ENCODE measurements at regions not wholly inside any gene's neighbourhood (a gene's known extent, or its start where the extent isn't known, plus 50 kb on each side); places are given as distances from the start of the nearest gene placed in this dataset.

DNA sequence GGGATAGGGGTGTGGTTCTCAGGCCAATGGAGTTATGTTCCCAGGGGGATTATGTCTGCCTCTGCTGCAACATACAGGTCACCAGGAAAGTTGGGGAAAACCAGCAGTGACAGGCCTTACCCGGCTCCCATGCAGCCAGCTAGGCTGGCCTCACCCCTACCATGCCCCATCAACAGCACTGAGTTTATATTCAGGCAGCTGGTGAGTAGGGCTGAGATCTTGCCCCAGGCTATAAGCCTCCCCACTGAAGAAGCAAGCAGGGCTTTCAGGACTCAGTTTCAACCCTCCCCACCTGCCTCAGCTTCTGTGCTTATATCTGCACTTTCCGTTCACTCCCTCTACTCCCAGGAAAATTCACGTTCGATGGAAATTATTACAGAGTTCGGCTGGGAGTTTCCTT lies 122.4 kb upstream of the PGRMC2 start:
- H3K4me3 ChIP-seq = no peak overlapping the region
- ATAC-seq (replicated peaks in 6 of 8) = no peak

DNA sequence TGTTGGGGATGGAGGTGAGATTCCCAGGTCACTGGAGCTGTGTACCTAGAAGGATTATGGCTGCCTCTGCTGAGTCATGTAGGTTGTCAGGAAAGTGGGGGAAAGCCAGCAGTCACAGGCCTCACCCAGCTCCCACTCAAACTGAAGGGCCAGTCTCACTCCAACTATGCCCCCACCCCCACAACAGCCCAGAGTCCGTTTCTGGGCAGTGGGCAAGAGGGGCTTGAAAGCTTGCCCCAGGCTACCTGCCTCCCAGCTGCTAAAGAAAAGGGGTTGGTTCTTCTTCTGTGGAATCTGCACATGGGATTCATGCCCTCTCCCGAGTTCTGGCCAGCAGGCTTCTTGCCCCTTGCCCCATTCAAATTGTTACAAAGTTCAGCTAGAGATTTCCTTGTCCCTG lies 116.0 kb upstream of the PGRMC2 start:
- in situ Hi-C loops (cut with MboI; ENCODE audit: low pct_unique_long_range_greater_than_20kb in 2 of 9, low sequenced_read_pairs in 9 of 9, unreplicated experiment in 9 of 9) = no loop called here
- ATAC-seq (replicated peaks in 6 of 8) = no peak
- no peaks in the 10 kb centered on the region for H3K4me1 ChIP-seq (replicated peaks in 1 of 2)
- no peak overlapping the region for H3K27ac ChIP-seq
- 100% methylated on average over 1 of the region's 2 CpGs; no CpG with 5 or more reads in 9 of the 10 experiments for WGBS, 10 experiments
- no peak overlapping the region for H3K4me3 ChIP-seq

More for the DNA sequence above, 122.4 kb upstream of the PGRMC2 start:
- no peaks in the 10 kb centered on the region for H3K4me1 ChIP-seq (replicated peaks in 1 of 2)
- no peak overlapping the region for H3K27ac ChIP-seq
- in situ Hi-C loops (cut with MboI; ENCODE audit: low pct_unique_long_range_greater_than_20kb in 2 of 9, low sequenced_read_pairs in 9 of 9, unreplicated experiment in 9 of 9) = no loop called here
- 74 to 90% (median 85%) methylated on average over 2 to 5 of the region's 5 CpGs; no CpG with 5 or more reads in 7 of the 10 experiments for WGBS, 10 experiments

DNA sequence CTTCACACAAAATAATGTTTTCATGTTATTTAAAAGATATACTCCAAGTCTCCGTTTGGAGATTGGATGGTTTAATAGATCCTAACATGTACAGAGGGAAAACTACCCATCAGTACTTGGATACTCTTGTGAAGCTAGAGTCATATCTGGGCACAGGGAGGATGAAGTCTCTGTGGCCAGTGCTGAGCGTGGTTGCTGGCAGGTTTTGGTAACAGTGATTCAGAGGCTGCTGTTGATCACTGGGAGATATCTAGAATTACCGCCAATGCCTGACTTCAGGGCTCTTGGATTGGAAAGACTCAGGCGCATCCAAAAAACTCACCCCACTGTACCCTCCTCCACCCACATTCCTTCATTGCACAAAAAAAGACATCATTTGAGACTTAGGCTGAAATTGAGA lies 107.2 kb upstream of the PGRMC2 start:
- H3K4me3 ChIP-seq = no peak overlapping the region
- peak in 1 of 8 experiments; percentile 46 for ATAC-seq (replicated peaks in 6 of 8)
- in situ Hi-C loops (cut with MboI; ENCODE audit: low pct_unique_long_range_greater_than_20kb in 2 of 9, low sequenced_read_pairs in 9 of 9, unreplicated experiment in 9 of 9) = no loop called here
- no peak overlapping the region for H3K27ac ChIP-seq
- H3K4me1 ChIP-seq (replicated peaks in 1 of 2) = peaks cover 6 to 8% of the 10 kb centered on the region in 2 donors
- WGBS, 10 experiments = 0 to 100% (median 96%) methylated on average over 1 to 3 of the region's 4 CpGs; no CpG with 5 or more reads in 1 of the 10 experiments

DNA sequence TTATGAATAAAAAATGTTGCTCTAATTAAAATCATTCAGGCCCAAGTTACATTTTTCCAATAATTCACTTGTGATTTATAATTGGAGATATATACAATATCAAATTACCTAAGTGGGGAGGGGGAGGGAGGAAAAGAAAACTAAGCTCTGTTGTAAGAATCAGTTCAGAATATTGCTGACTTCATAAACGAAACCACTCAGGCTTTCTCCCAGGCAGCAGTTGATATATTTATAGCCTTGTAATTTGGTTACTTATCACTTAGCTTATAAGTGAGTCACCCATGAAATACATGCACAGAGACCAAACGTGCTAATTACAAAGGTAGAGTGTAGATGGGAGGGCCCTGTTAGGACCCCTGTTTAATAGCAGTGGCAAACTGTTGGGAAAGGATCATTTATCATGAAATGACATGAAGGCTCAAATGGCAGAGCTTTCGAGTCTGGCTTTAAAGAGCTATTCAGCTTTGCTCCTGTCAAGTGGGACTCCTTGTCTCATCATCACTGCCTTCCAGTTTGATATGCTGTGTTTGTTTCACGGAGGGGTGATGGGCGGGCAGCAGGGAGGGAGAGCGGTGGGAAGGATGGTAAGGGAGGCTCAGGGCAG lies 105.6 kb upstream of the PGRMC2 start:
- ATAC-seq (replicated peaks in 6 of 8) = peak in 7 of 8 experiments; percentile 88 to 99 (median 98)
- in situ Hi-C loops (cut with MboI; ENCODE audit: low pct_unique_long_range_greater_than_20kb in 2 of 9, low sequenced_read_pairs in 9 of 9, unreplicated experiment in 9 of 9) = no loop called here
- 0 to 48% (median 25%) methylated on average over 1 to 6 of the region's 6 CpGs; no CpG with 5 or more reads in 1 of the 10 experiments for WGBS, 10 experiments
- Histone ChIP-seq H3K4me1 (replicated peaks in 1 of 2) (peaks cover 6 to 8% of the 10 kb centered on the region in 2 donors), H3K27ac (no peak overlapping the region), H3K4me3 (no peak overlapping the region)

DNA sequence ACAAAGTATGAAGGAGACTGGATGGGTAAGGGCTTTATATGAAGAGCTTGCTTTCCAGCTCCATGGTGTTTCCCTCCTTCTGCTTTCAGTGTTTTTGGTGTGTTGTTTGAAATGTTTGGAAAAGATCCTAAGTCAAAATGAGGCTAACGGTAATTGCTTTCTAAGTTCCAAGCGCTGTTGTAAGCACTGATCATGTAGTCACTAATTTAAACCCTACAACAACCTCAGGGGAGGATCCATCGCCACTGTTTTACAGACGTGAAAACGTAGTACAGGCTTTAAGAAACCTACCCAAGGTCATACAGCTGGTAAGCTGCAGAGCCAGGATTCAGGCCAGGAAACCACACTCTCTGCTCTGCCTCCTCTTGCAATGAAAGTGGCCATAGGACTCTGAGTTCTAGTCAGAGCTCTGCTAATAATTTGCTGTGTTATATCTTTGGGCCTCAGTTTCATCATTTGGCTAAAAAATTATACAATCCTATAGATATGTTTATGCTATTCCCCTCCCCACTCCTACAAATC lies 102.9 kb upstream of the PGRMC2 start:
- ATAC-seq (replicated peaks in 6 of 8) = no peak
- H3K4me3 ChIP-seq = no peak overlapping the region
- 45 to 86% (median 75%) methylated on average over 2 to 5 of the region's 5 CpGs; no CpG with 5 or more reads in 4 of the 10 experiments for WGBS, 10 experiments
- no peak overlapping the region for H3K27ac ChIP-seq
- in situ Hi-C loops (cut with MboI; ENCODE audit: low pct_unique_long_range_greater_than_20kb in 2 of 9, low sequenced_read_pairs in 9 of 9, unreplicated experiment in 9 of 9) = no loop called here
- H3K4me1 ChIP-seq (replicated peaks in 1 of 2) = peaks cover 23 to 24% of the 10 kb centered on the region in 2 donors

DNA sequence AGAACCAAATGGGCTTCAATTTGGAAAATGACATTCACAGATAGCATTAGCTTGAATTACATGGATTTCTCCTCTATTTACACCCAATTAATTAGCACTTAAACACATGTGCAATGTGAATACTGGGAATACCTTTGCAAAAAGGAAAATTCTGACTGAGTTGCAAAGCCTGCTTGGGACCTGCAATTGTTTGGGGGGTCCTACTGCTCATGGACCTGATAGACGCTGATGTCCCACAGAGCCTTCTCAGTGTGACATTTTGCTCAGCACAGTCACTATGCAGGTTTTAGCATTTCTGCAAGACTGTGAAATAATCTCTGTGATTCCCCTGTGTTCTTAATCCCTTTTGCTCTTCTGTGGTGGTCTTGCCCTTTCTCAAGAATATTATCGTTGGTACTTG lies 101.2 kb upstream of the PGRMC2 start:
- H3K27ac ChIP-seq = no peak overlapping the region
- H3K4me1 ChIP-seq (replicated peaks in 1 of 2) = peaks cover 23 to 26% of the 10 kb centered on the region in 2 donors
- ATAC-seq (replicated peaks in 6 of 8) = no peak
- in situ Hi-C loops (cut with MboI; ENCODE audit: low pct_unique_long_range_greater_than_20kb in 2 of 9, low sequenced_read_pairs in 9 of 9, unreplicated experiment in 9 of 9) = no loop called here
- WGBS, 10 experiments = 50 to 100% (median 91%) methylated on average over 1 to 2 of the region's 2 CpGs; no CpG with 5 or more reads in 2 of the 10 experiments
- no peak overlapping the region for H3K4me3 ChIP-seq

DNA sequence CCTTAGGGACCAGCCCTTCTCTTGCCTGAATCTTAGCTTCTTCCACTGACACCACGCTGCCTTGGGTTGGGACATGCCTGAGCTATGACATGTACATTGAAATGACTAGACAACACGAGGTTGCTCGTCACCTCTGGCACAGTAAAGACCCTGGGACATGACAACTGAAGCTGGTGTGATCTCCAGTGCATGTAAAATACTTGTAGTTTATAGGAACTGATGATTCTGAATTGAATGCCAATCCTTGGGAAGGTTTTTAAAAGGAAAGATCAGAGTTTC lies 100.7 kb upstream of the PGRMC2 start:
- no peak for ATAC-seq (replicated peaks in 6 of 8)
- 40 to 100% (median 80%) methylated on average over 1 to 3 of the region's 3 CpGs; no CpG with 5 or more reads in 1 of the 10 experiments for WGBS, 10 experiments
- Histone ChIP-seq H3K4me3 (no peak overlapping the region), H3K27ac (no peak overlapping the region), H3K4me1 (replicated peaks in 1 of 2) (peaks cover 18 to 21% of the 10 kb centered on the region in 2 donors)
- in situ Hi-C loops (cut with MboI; ENCODE audit: low pct_unique_long_range_greater_than_20kb in 2 of 9, low sequenced_read_pairs in 9 of 9, unreplicated experiment in 9 of 9) = no loop called here

DNA sequence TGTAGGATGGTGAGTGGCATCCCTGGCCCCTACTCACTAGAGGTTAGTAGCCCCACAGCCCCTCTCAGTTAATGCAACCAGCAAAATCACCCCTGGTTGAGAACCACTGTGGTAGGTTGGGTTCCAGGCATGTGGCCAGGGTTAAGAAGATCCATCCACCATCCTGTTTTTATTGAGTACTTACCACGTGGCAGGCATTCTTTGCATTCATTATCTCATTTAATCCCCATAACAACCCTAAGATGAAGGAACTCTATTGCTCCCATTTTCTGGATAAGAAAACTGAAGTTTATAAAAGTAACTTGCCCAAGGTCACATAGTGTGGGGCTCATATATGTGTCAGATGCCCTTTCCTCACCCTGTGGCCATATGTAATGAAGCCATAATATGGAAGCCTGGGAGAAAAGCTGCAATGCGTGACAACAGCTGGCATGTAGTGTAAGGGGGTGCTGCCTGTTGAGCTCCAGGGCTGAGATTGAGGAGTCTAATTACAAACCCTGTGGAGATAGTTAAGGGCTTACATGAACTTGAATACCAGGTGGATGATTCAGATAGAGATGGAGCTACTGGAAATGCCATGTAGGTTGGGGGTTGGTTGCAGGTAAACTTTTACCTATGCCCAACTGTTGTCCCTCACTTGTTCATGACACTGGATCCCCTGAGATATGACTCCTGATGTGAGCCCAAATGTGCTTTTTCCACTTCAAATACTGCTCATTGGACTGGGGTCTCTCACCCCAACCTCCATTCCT lies 100.2 kb upstream of the PGRMC2 start:
- in situ Hi-C loops (cut with MboI; ENCODE audit: low pct_unique_long_range_greater_than_20kb in 2 of 9, low sequenced_read_pairs in 9 of 9, unreplicated experiment in 9 of 9) = no loop called here
- Histone ChIP-seq H3K4me1 (replicated peaks in 1 of 2) (peaks cover 16 to 20% of the 10 kb centered on the region in 2 donors), H3K4me3 (no peak overlapping the region), H3K27ac (peak overlapping the region in 1 of 2 donors; percentile 45)
- no peak for ATAC-seq (replicated peaks in 6 of 8)
- WGBS, 10 experiments = 44 to 100% (median 75%) methylated on average over 1 to 2 of the region's 2 CpGs; no CpG with 5 or more reads in 2 of the 10 experiments

DNA sequence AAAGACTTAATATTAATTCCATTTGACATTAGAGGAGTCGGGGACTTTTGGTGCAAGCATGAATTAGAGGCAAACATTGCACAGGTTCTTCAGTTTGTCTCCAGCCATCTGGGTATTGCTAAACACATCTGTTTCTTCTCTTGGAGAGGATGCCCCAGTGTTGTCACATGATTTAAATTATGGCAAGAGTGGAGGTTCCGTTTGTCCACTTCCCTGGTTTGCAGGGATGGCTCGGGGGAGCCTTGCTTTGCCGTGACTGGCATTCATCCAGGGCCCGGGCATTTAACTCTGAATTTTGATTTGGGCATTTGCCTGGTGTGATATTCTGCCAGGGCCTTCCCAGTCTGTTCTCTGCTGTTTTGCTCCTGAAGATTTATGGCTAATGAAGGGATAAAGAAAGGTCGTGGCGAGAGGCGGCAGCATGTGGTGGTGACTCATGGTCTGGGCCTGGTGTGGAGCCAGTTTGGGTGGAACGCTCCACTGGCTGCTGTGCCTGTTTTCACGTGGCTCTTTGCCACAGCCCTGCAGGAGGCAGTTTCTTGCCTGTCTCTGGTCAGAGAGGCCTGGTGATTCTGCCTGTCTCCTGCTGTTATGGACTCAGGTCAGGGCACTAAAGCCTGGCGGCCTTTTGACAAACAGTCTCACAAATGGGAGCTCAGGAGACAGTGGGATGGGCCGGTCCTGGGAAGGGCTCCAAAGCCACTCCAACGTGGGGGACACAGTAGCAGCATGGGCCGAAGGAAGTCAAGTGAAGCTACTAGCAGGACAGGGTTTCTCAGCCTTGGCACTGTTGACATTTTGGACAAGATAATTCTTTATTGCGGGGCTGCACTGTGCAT lies 99.4 kb upstream of the PGRMC2 start:
- in situ Hi-C loops (cut with MboI; ENCODE audit: low pct_unique_long_range_greater_than_20kb in 2 of 9, low sequenced_read_pairs in 9 of 9, unreplicated experiment in 9 of 9) = no loop called here
- 0 to 70% (median 3%) methylated on average over 1 to 9 of the region's 15 CpGs; no CpG with 5 or more reads in 3 of the 10 experiments for WGBS, 10 experiments
- ATAC-seq (replicated peaks in 6 of 8) = peak; percentile 82 to 92 (median 88)
- H3K4me1 ChIP-seq (replicated peaks in 1 of 2) = peaks cover 16 to 25% of the 10 kb centered on the region in 2 donors
- H3K27ac ChIP-seq = peak overlapping the region in 1 of 2 donors; percentile 45
- H3K4me3 ChIP-seq = no peak overlapping the region

DNA sequence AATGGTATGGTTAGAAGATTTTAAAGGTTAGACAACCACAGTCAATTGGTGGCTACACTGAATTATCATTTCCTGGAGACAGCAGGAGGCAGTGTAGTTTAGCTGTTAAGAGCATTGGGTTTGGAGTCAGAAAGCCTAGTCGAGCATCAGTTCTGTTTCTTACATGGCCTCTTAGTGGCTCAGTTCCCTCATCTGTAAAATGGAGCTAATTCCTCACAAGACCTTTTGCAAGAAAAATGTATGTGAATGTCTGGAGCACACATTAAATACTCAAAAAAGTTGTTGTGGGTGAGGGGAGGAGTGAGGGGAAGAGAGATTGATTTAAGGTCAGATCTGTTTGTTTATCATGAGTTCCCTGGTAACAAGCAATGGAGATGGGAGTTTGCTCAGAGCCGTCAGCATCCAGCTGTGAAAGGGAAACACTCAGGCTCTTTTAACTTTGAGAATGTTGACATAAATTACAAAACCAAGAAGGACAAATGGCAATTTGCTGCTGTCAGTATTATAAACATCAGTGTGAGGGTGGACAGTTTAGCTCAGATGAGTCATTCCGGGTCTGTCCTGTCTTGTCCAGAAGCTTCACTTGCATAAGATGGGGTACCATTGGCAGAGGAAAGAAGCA lies 98.2 kb upstream of the PGRMC2 start:
- Histone ChIP-seq H3K4me1 (replicated peaks in 1 of 2) (peaks cover 16 to 26% of the 10 kb centered on the region in 2 donors), H3K27ac (no peak overlapping the region), H3K4me3 (no peak overlapping the region)
- peak in 7 of 8 experiments; percentile 23 to 74 (median 61) for ATAC-seq (replicated peaks in 6 of 8)
- WGBS, 10 experiments = 40 to 56% (median 47%) methylated on average over 1 to 3 of the region's 3 CpGs; no CpG with 5 or more reads in 5 of the 10 experiments
- in situ Hi-C loops (cut with MboI; ENCODE audit: low pct_unique_long_range_greater_than_20kb in 2 of 9, low sequenced_read_pairs in 9 of 9, unreplicated experiment in 9 of 9) = no loop called here

DNA sequence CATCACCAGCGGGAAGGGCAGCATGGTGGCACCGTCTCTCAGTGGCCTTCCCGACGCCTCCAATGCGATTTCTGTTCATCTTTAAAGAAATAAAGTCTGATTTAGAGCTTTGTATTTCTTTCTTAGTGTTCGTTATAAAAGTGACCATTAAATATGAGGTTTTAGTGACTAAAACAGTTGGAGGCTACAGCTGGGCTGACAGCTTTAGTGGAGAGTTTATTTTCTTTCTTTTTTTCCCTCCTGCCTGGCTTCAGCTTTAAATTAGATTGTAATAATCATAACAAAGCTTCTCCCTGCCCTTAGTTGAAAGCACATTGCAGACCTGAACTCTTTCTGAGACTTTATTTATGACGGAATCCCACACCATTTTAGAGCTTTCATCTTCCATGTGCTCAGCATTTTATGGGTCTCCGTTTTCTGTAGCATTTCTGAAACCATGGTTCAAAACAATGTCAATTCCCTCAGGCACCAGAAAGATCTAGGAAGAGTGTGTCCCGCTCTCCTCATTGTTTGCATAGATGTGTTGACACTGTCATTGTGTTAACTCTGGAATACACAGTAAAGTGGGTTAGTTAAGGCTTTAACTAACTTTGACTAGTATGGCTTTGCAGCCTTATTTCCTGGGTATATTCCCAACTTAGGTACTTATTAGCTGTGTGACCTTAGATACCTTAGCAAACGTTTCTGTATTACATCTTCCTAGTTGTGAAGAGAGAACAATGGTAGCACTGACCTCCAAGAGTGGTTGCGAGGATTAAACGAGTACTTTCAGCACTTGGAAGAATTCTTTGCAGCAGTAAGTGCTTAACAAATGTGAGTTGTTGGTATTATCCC lies 97.4 kb upstream of the PGRMC2 start:
- in situ Hi-C loops (cut with MboI; ENCODE audit: low pct_unique_long_range_greater_than_20kb in 2 of 9, low sequenced_read_pairs in 9 of 9, unreplicated experiment in 9 of 9) = no loop called here
- Histone ChIP-seq H3K4me1 (replicated peaks in 1 of 2) (peaks cover 16 to 26% of the 10 kb centered on the region in 2 donors), H3K4me3 (no peak overlapping the region), H3K27ac (no peak overlapping the region)
- 48 to 93% (median 74%) methylated on average over 3 to 12 of the region's 12 CpGs for WGBS, 10 experiments
- ATAC-seq (replicated peaks in 6 of 8) = no peak

DNA sequence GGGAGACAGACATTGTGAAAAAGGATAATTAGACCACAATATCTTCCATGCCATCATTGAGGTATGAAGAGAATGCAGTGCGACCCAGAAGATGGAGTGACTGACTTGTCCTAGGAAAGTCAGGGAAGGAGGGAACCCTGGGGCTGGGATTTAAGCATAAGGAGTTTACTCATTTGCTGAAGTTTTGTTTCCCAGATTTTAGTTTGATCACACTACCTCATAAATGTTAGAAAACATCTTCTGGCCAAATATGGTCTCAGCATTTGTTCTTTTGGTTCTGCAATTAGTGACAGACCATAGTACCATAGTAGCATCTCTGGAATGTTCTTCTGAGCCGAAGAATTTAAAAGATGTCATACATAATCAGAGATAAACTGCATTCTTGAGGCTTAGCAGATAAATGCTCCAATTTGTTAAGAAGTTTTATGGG lies 96.5 kb upstream of the PGRMC2 start:
- Histone ChIP-seq H3K4me3 (no peak overlapping the region), H3K27ac (no peak overlapping the region), H3K4me1 (replicated peaks in 1 of 2) (peaks cover 16 to 26% of the 10 kb centered on the region in 2 donors)
- in situ Hi-C loops (cut with MboI; ENCODE audit: low pct_unique_long_range_greater_than_20kb in 2 of 9, low sequenced_read_pairs in 9 of 9, unreplicated experiment in 9 of 9) = no loop called here
- peak in 1 of 8 experiments; percentile 6 for ATAC-seq (replicated peaks in 6 of 8)
- WGBS, 10 experiments = 32 to 100% (median 85%) methylated on average over 1 to 2 of the region's 2 CpGs; no CpG with 5 or more reads in 1 of the 10 experiments
